HG03439 (cell line): ENCODE measurements at regions not wholly inside any gene's neighbourhood (a gene's known extent, or its start where the extent isn't known, plus 50 kb on each side); places are given as distances from the start of the nearest gene placed in this dataset.
"Not testable (repeated sequence)": the region's sequence is repeated elsewhere in the genome, so short reads cannot be mapped to it uniquely, and the experiment has no call there.

Experiments used
- ATAC-seq: cut with Tn5 transposase; IDR thresholded peaks from one replicate; pipeline ENCODE4 v1.9.1; 2021; ENCODE audit warnings: mild to moderate bottlenecking, moderate library complexity; ENCODE audit not compliant: unreplicated experiment

DNA sequence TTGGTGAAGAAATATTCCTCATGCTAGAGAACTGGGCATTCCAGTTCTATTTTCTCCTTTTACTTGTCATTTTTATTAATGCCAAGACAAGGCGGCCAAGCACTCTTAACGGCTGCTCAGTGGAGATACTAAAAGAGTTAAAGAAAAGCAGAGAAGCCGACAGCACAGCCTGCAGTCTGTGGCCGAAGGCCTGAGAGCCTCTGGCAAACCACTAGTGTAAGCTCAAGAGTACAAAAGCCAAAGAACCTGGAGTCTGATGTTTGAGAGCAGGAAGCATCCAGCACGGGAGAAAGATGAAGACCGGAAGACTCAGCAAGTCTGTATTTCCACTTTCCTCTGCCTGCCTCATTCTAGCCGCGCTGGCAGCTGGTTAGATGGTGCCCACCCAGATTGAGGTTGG, 167.1 kb upstream of the FUT9 start:
- no peak for ATAC-seq

DNA sequence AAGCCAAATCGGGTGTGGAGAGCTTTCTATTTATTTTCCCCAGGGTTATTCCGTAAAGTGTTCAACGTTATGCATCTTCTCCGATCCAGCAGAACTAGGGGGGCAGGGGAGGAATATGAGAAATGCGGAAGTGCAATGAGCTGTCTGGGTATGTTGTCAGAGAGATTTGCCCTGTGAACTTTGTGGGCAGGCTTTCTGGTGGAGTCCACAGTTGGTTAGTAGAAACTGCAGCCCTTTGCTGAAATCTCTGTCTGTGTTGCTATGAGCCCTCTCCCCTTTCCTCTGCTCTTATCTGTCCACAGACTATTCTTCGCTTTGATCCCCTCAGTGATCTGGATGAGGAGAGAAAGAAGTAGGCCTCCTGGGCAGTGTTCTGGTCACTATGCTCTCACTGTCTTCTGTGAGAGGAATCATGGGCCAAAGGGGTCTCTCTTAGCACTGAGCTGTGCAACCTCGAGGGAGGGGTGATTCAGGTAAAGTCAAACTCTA, 158.9 kb upstream of the FUT9 start:
- no peak for ATAC-seq

DNA sequence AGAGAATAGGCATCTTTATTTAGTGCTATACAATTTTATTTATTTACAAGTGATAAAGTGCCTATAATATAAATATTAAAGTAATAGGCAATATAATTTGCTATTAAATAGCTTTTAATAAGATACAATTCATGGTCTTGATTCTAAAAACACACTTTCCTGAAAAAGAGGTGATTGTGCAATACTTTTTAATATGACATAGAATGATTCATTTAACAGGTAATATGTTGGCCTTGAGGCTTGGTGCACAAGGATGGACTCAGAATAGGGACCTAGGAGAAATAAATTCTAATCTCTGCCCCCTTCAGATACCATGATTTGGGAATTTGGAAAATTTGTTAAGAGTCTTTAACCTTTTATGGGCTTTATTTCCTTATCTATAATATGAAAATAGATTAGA, 149.9 kb upstream of the FUT9 start:
- ATAC-seq = no peak

- ATAC-seq = no peak
Observed at GRCh38 chr6:95866732-95867131, 149.0 kb upstream of the FUT9 start.

- ATAC-seq = no peak
Observed at GRCh38 chr6:95867205-95867604, 148.6 kb upstream of the FUT9 start.

- ATAC-seq = no peak
Observed at GRCh38 chr6:95877480-95877879, 138.3 kb upstream of the FUT9 start.

DNA sequence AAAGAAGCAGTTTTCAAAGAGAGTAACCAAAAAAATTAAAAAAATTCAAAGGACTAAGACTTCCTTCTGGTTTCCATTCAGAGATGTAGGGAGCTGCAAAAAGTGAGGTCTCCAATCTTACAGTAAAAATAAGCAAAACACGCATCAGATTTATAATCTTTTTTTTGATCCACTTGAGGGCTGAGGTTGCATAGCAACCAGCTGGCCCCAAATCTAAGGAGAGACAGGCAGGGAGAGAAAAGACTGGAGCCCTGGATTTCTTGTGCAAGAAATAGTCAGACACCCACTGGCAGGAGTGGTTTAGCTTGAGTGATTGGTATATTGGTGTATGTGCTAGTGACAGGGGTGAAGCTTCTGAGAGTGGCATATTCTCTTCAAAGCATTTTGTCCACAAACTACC, 135.9 kb upstream of the FUT9 start:
- ATAC-seq = no peak

DNA sequence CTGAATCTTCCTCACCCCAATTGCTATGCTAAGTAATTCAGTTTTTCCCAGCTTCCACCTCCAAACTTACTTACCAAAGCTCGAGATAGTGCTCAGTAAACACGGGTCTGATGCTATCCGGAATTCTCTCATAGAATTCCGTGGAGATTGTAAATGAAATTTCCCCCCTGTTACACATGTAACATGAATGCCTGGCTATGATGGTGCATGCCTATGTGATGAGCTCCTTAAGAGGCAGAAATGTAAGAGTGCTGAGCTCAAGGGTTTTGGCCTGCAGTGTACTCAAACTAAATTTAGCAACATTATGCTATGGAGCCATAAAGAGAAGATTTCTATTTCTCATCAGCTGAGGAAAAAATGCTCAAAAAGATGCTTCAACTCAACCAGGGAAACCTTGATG, 133.4 kb upstream of the FUT9 start:
- no peak for ATAC-seq

GRCh38 chr6:95888711-95889110, 127.1 kb upstream of the FUT9 start:
- ATAC-seq = not testable (repeated sequence)

GRCh38 chr6:95905132-95905531, 110.6 kb upstream of the FUT9 start:
- ATAC-seq = no peak

GRCh38 chr6:95917034-95917433, 98.7 kb upstream of the FUT9 start:
- ATAC-seq = no peak

- peak; percentile 57 for ATAC-seq
Observed at GRCh38 chr6:95923518-95923917, 92.3 kb upstream of the FUT9 start.

DNA sequence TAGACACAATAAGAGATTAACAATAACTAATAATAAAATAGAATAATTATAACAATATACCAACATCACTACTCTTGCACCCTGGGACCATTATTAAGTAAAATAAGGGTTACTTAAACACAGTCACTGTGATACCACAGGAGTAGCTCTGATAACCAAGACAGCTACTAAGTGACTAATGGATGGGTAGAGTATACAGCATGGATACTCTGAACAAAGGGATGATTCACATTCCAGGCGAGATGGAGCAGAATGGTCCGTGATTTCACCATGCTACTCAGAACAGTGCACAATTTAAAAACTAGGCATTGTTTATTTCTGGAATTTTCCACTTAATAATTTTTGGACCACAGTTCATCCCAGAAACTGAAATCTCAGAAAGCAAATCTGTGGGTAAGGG, 80.0 kb upstream of the FUT9 start:
- ATAC-seq = no peak

DNA sequence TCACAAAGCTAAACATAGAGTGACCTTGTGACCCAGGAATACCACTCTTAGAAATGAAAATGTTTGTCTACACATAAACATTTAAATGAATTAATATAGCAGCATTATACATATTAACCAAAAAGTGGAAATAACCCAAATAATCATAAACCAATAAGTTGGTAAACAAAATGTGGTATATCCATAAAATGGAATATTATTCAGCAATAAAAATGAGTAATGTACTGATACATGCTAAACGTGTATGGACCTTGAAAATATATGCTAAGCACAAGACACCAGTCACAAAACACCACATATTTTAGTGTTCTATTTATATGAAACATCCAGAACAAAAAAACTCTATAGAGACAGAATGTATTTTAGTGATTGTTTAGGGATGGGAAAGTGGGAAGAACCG, 68.9 kb upstream of the FUT9 start:
- ATAC-seq = no peak

GRCh38 chr6:95948324-95948723, 67.5 kb upstream of the FUT9 start:
- ATAC-seq = no peak

DNA sequence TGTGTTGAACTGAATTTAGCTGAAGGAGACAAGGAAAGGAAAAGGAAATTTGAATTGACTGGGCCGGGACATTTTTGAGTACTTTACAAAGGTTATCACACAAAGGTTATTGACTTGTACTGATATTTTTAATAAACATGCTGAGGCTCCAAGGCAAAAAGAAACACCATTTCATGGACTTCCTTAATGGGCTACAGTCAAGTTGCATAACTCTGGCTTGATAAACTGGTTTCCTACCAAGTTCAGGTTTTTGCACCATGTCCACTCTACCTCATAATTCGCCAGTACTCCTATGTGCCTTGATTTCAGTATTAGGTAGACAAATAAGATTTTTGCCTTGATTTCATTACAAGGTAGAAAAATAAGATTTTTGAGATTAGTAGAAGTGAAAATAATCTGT, 65.8 kb upstream of the FUT9 start:
- ATAC-seq = no peak

- no peak for ATAC-seq
Observed at GRCh38 chr6:95958686-95959085, 57.1 kb upstream of the FUT9 start.

DNA sequence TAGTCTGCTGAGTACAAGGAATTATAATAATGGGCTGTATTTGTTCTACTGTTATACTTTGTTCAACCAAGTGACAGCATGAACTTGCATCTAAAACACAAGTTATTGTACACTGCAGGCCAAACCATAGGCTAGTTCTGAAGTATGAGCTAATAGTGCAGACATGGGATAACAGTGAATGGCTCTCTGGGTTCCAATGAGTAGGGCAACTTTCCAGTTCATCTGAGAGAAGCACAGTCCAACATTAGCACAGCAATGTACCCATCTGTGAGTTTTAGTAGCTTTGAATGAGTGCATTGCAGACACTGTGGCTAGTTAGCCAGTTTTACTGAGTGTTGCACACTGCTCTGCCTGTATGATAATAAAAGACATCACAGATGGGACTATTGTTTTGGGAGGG, 56.5 kb upstream of the FUT9 start:
- no peak for ATAC-seq
